Gastrocnemius medialis (tissue), 4 donors: ENCODE measurements at regions not wholly inside any gene's neighbourhood (a gene's known extent, or its start where the extent isn't known, plus 50 kb on each side); places are given as distances from the start of the nearest gene placed in this dataset.

Experiments used
- ATAC-seq, 2 donors: fragments of 150-250 bp; one replicate each; pipeline ENCODE4 v1.9.1; 2016
- DNase-seq, 2 donors: peaks; one replicate each; pipeline ENCODE4 v3.0.0-alpha.2; 2019
- H3K27ac ChIP-seq, 4 donors: fragments of 200-600 bp; sonication (generic); 1 replicate in 1 of 4; 2 replicates in 3 of 4; pipeline ENCODE4 v1.5.1; 2016 to 2018; ENCODE audit warnings: mild to moderate bottlenecking in 2 of 4, moderate library complexity in 1 of 4
- H3K27me3 ChIP-seq, 3 donors: fragments of 200-600 bp; sonication (generic) in 2 of 3; 1 replicate in 1 of 3; 2 replicates in 2 of 3; pipeline versions ENCODE4 v1.5.1 to v1.6.0; 2016 to 2019; ENCODE audit warnings: mild to moderate bottlenecking in 1 of 3, moderate library complexity in 1 of 3
- H3K36me3 ChIP-seq, 2 donors: fragments of 200-600 bp; sonication (generic) in 1 of 2; one replicate each; pipeline ENCODE4 v1.5.1; 2017 to 2018
- H3K4me1 ChIP-seq, 2 donors: fragments of 200-600 bp; sonication (generic) in 1 of 2; one replicate each; pipeline ENCODE4 v1.5.1; 2016 to 2017; ENCODE audit warnings: mild to moderate bottlenecking in 2 of 2
- H3K4me3 ChIP-seq, 4 donors: fragments of 200-600 bp; sonication (generic) in 3 of 4; 1 replicate in 1 of 4; 2 replicates in 3 of 4; pipeline ENCODE4 v1.5.1; 2016 to 2019; ENCODE audit warnings: mild to moderate bottlenecking in 2 of 4
- H3K9me3 ChIP-seq, 3 donors: fragments of 200-600 bp; sonication (generic) in 2 of 3; 1 replicate in 1 of 3; 2 replicates in 2 of 3; pipeline ENCODE4 v1.5.1; 2016 to 2019
- CTCF ChIP-seq, 5 experiments: fragments of 450-650 bp in 3 of 5; fragments of 200-600 bp in 2 of 5; sonication (generic) in 2 of 5; IDR thresholded peaks in 4 of 5; conservative IDR thresholded peaks in 1 of 5; 1 replicate in 4 of 5; 2 replicates in 1 of 5; pipeline ENCODE4 v1.5.1; 2016 to 2019; ENCODE audit warnings: antibody characterized with exemption in 5 of 5, mild to moderate bottlenecking in 3 of 5, moderate library complexity in 3 of 5
- POLR2A ChIP-seq, 2 donors: fragments of 450-650 bp; IDR thresholded peaks; one replicate each; pipeline ENCODE4 v1.6.1; 2017; ENCODE audit warnings: antibody characterized with exemption in 2 of 2, mild to moderate bottlenecking in 2 of 2, moderate library complexity in 2 of 2
- in situ Hi-C, 4 donors: fragments of 200-750 bp; cut with MboI; loops; one replicate each; pipeline versions ENCODE4 v1.15.0 to v1.8.0; 2017; ENCODE audit warnings: low sequenced_read_pairs in 4 of 4
- intact Hi-C: fragments of 100-400 bp; cut with DNase I; formaldehyde crosslinking; loops from one replicate; pipeline ENCODE4 v1.15.1; 2023; ENCODE audit warnings: low total_unique reads

DNA sequence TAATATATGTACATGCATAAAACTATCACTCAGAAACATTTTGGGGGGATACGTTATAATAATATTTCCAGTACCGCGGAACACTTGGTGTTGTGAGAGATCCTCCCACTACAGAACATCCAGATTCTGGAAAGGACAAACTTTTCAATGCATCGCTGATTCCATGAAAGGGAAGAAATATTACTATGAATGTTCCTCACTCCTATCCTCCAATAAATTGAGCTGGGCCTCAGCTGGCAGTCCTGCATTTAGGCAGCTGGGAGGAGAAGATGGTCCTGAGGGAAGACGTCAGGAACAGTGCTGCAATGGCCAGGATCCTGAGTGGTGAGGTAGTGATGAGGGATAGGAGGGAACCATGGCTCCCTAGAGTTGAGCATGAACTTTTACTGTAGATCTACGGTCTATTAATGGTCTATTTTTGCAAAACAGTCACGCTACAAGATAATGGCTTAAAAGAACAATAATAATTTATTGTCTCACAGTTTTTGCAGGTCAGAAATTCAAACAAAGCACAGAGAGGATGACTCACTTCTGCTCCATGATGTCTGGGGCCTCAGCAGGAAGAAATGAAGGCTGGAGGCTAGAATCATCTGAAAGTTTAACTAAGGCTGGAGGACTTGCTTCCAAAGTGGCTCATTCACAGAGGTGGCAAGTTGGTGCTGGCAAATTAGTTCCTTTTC is 538.1 kb downstream of the STIM2 start:
- Histone ChIP-seq H3K9me3 (no peaks in the 10 kb centered on the region), H3K27me3 (no peaks in the 10 kb centered on the region)
- intact Hi-C loops = no loop called here

GRCh38 chr4:27407616-27408015 is 547.0 kb downstream of the STIM2 start:
- no peaks in the 10 kb centered on the region for H3K27me3 ChIP-seq
- TF ChIP-seq CTCF (IDR thresholded peaks at IDR 0.05 in 4 of 5, conservative IDR thresholded peaks at IDR 0.05 in 1 of 5) = no peak
- TF ChIP-seq POLR2A (IDR thresholded peaks at IDR 0.05) = no peak
- no peaks in the 10 kb centered on the region for H3K4me1 ChIP-seq
- no peak overlapping the region for H3K27ac ChIP-seq
- H3K4me3 ChIP-seq = no peak overlapping the region
- no peaks in the 10 kb centered on the region for H3K36me3 ChIP-seq
- in situ Hi-C loops = no loop called here
- ATAC-seq (no peak), DNase-seq (no peak)
- no peaks in the 10 kb centered on the region for H3K9me3 ChIP-seq
- intact Hi-C loops = no loop called here

More for the DNA sequence above, 538.1 kb downstream of the STIM2 start:
- H3K4me3 ChIP-seq = no peak overlapping the region
- in situ Hi-C loops = no loop called here
- no peak overlapping the region for H3K27ac ChIP-seq
- TF ChIP-seq CTCF (IDR thresholded peaks at IDR 0.05 in 4 of 5, conservative IDR thresholded peaks at IDR 0.05 in 1 of 5) (no peak), POLR2A (IDR thresholded peaks at IDR 0.05) (no peak)
- DNase-seq = no peak
- ATAC-seq = no peak
- H3K36me3 ChIP-seq = no peaks in the 10 kb centered on the region
- no peaks in the 10 kb centered on the region for H3K4me1 ChIP-seq

GRCh38 chr4:27412613-27413012 is 552.0 kb downstream of the STIM2 start:
- TF ChIP-seq POLR2A (IDR thresholded peaks at IDR 0.05) = no peak
- TF ChIP-seq CTCF (IDR thresholded peaks at IDR 0.05 in 4 of 5, conservative IDR thresholded peaks at IDR 0.05 in 1 of 5) = no peak
- Histone ChIP-seq H3K27me3 (no peaks in the 10 kb centered on the region), H3K4me3 (no peak overlapping the region), H3K9me3 (no peaks in the 10 kb centered on the region), H3K27ac (no peak overlapping the region), H3K4me1 (no peaks in the 10 kb centered on the region), H3K36me3 (no peaks in the 10 kb centered on the region)
- intact Hi-C loops (no loop called here), in situ Hi-C loops (no loop called here)
- ATAC-seq (no peak), DNase-seq (no peak)

GRCh38 chr4:27414887-27415731 is 554.5 kb downstream of the STIM2 start:
- ATAC-seq = no peak
- TF ChIP-seq POLR2A (IDR thresholded peaks at IDR 0.05) (no peak), CTCF (IDR thresholded peaks at IDR 0.05 in 4 of 5, conservative IDR thresholded peaks at IDR 0.05 in 1 of 5) (no peak)

More at GRCh38 chr4:27414887-27415731, 554.5 kb downstream of the STIM2 start:
- no peaks in the 10 kb centered on the region for H3K27me3 ChIP-seq
- in situ Hi-C loops = no loop called here
- no peak overlapping the region for H3K27ac ChIP-seq
- no peaks in the 10 kb centered on the region for H3K9me3 ChIP-seq
- no peaks in the 10 kb centered on the region for H3K36me3 ChIP-seq
- intact Hi-C loops = no loop called here
- no peaks in the 10 kb centered on the region for H3K4me1 ChIP-seq
- DNase-seq = no peak
- H3K4me3 ChIP-seq = no peak overlapping the region
